ENCODE measurements at regions not wholly inside any gene's neighbourhood (a gene's known extent, or its start where the extent isn't known, plus 50 kb on each side); places are given as distances from the start of the nearest gene placed in this dataset.

- DNase-seq: no peak
- Histone ChIP-seq H3F3A (replicated peaks; ENCODE audit: insufficient read depth) (peaks cover 19% of the 10 kb centered on the region), H3K4me1 (ENCODE audit: control insufficient read depth in 1 of 2, insufficient read depth in 2 of 2, low read depth in 1 of 2, low read length in 1 of 2) (peaks cover 15 to 16% of the 10 kb centered on the region in 2 experiments; a peak in 3 of 4 replicates), H3K27ac (ENCODE audit: low read depth in 2 of 2, low read length in 1 of 2) (peak overlapping the region in 1 of 2 experiments; percentile 74; a peak in 2 of 4 replicates), H3K9me3 (no peaks in the 10 kb centered on the region), H4K20me1 (ENCODE audit: insufficient read depth) (no peaks in the 10 kb centered on the region), H3K36me3 (replicated peaks in 1 of 2; ENCODE audit: control insufficient read depth in 1 of 2, insufficient read depth in 2 of 2, low read length in 1 of 2) (no peaks in the 10 kb centered on the region), H3K4me3 (ENCODE audit: low read depth in 2 of 2, low read length in 1 of 2) (no peak overlapping the region), H2AFZ (ENCODE audit: low read depth) (peak overlapping the region; percentile 41), H3K79me2 (ENCODE audit: insufficient read depth) (no peaks in the 10 kb centered on the region), H3K27me3 (ENCODE audit: insufficient read depth) (no peaks in the 10 kb centered on the region), H3K9ac (peak overlapping the region; percentile 0; the same call in 1 of the 2 replicates), H3K4me2 (peak overlapping the region; percentile 17; the same call in 1 of the 2 replicates), H3K9me2 (no peaks in the 10 kb centered on the region)
- CTCF ChIA-PET: no interaction called here
- POLR2A ChIA-PET: no interaction called here
- WGBS (ENCODE audit: low lambda C conversion rate): 63% methylated on average over 5 of the region's 5 CpGs
- no peak for TF ChIP-seq USF2 (IDR thresholded peaks at IDR 0.05; ENCODE audit: borderline replicate concordance, low read depth, low read length)
- TF ChIP-seq FOSL2 (IDR thresholded peaks at IDR 0.05; ENCODE audit: borderline replicate concordance, low read depth): peak; percentile 34; the same call in 1 of the 2 replicates
- no peak for TF ChIP-seq USF1 (IDR thresholded peaks at IDR 0.05; ENCODE audit: borderline replicate concordance, low read depth)
- TF ChIP-seq CHD2 (IDR thresholded peaks at IDR 0.05; ENCODE audit: low read length, partially characterized antibody): no peak
- TF ChIP-seq YY1 (IDR thresholded peaks at IDR 0.05; ENCODE audit: low read depth): peak; percentile 13; the same call in 1 of the 2 replicates
- no peak for TF ChIP-seq GATA2 (CRISPR knock-in tag; IDR thresholded peaks at IDR 0.05)
- no peak for TF ChIP-seq ELF1 (IDR thresholded peaks at IDR 0.05)
- TF ChIP-seq RAD21 (IDR thresholded peaks at IDR 0.05; ENCODE audit: low read length): no peak
- peak in 1 of 2 experiments; percentile 49; a peak in 1 of 4 replicates for TF ChIP-seq EP300 (IDR thresholded peaks at IDR 0.05; ENCODE audit: borderline replicate concordance in 1 of 2, low read depth in 1 of 2, low read length in 1 of 2)
- TF ChIP-seq RCOR1 (IDR thresholded peaks at IDR 0.05; ENCODE audit: low read length): no peak
- no peak for TF ChIP-seq FOXJ3 (CRISPR knock-in tag; IDR thresholded peaks at IDR 0.05)
- no peak for TF ChIP-seq TAF1 (IDR thresholded peaks at IDR 0.05; ENCODE audit: borderline replicate concordance, low read depth, low read length)
- no peak for TF ChIP-seq CTCF (IDR thresholded peaks at IDR 0.05)
- no peak for TF ChIP-seq IRF3 (IDR thresholded peaks at IDR 0.05; ENCODE audit: low read depth, low read length)
- TF ChIP-seq REST (IDR thresholded peaks at IDR 0.05; ENCODE audit: low read depth, low read length): no peak
- no peak; the same call in 1 of the 2 replicates for TF ChIP-seq RXRA (IDR thresholded peaks at IDR 0.05; ENCODE audit: borderline replicate concordance, low read depth)
- no peak for TF ChIP-seq MXI1 (IDR thresholded peaks at IDR 0.05; ENCODE audit: low read depth, low read length)
- TF ChIP-seq ZBTB33 (IDR thresholded peaks at IDR 0.05; ENCODE audit: borderline replicate concordance, low read depth): no peak
- TF ChIP-seq TEAD4 (IDR thresholded peaks at IDR 0.05; ENCODE audit: borderline replicate concordance, insufficient read depth): no peak
- TF ChIP-seq MEF2A (IDR thresholded peaks at IDR 0.05; ENCODE audit: borderline replicate concordance, low read depth): no peak
- TF ChIP-seq NFIC (IDR thresholded peaks at IDR 0.05; ENCODE audit: borderline replicate concordance): no peak
- TF ChIP-seq SIN3A (IDR thresholded peaks at IDR 0.05; ENCODE audit: borderline replicate concordance, low read depth, low read length): no peak
- TF ChIP-seq TCF12 (IDR thresholded peaks at IDR 0.05): no peak
Measured at GRCh38 chr3:106345353-106346027, 476.7 kb upstream of the CBLB start.

All from SK-N-SH (cell line).